Progenitor cell of endocrine pancreas (in vitro differentiated cells): ENCODE measurements at regions not wholly inside any gene's neighbourhood (a gene's known extent, or its start where the extent isn't known, plus 50 kb on each side); places are given as distances from the start of the nearest gene placed in this dataset.

Source experiments
- DNase-seq: peaks from one replicate; pipeline ENCODE4 v3.0.0; 2021; ENCODE audit warnings: low spot score; ENCODE audit not compliant: unreplicated experiment
- H3K27ac Mint-ChIP-seq: 2 replicates; pipeline ENCODE4 v1.8.0; 2021; ENCODE audit warnings: mild to moderate bottlenecking, moderate library complexity, mixed read lengths
- H3K27me3 Mint-ChIP-seq: 2 replicates; pipeline ENCODE4 v1.8.0; 2021; ENCODE audit warnings: mixed read lengths
- H3K36me3 Mint-ChIP-seq: 2 replicates; pipeline ENCODE4 v1.8.0; 2022; ENCODE audit warnings: mixed read lengths; ENCODE audit not compliant: insufficient read depth
- H3K4me1 Mint-ChIP-seq: 2 replicates; pipeline ENCODE4 v1.8.0; 2021; ENCODE audit warnings: low read depth, mixed read lengths
- H3K4me3 Mint-ChIP-seq: 2 replicates; pipeline ENCODE4 v1.8.0; 2021; ENCODE audit warnings: low read depth, mild to moderate bottlenecking, moderate library complexity, mixed read lengths
- H3K9me3 Mint-ChIP-seq: 2 replicates; pipeline ENCODE4 v1.8.0; 2021; ENCODE audit warnings: low read depth, mixed read lengths
- CTCF ChIP-seq: fragments of 200-600 bp; sonication (generic); IDR thresholded peaks from one replicate; pipeline ENCODE4 v1.5.0; 2021; ENCODE audit warnings: antibody characterized with exemption, mild to moderate bottlenecking; ENCODE audit not compliant: unreplicated experiment

- peaks cover 5% of the 10 kb centered on the region for H3K27me3 Mint-ChIP-seq
- H3K4me1 Mint-ChIP-seq: no peaks in the 10 kb centered on the region
- H3K27ac Mint-ChIP-seq: no peak overlapping the region
- H3K36me3 Mint-ChIP-seq: no peaks in the 10 kb centered on the region
- no peak for TF ChIP-seq CTCF
- H3K4me3 Mint-ChIP-seq: no peak overlapping the region
- peaks cover 5% of the 10 kb centered on the region for H3K9me3 Mint-ChIP-seq
- DNase-seq: no peak
Measured at GRCh38 chr18:72605376-72605775, 61.2 kb upstream of the CBLN2 start.

DNA sequence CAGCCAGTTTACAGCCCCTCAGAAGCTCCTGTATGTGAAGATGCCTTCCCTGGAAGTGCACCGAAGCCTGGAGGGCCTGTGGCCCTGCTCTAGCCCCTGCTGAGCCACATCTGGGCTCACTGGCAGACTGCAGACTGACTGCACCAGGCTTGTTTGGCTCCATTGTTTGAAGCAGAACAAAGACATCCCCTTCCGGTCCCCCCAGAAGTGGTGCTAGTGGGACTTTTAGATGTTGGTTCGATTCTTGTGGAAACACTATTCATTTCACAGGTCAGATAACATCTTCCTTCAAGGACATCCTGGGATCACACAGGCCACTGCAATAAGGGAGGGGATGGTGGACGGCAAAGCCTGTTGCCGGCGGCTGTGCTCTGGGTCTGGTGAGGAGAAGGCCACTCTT, 57.8 kb upstream of the CBLN2 start:
- Mint-ChIP-seq H3K4me1 (no peaks in the 10 kb centered on the region), H3K27ac (no peak overlapping the region)

DNA sequence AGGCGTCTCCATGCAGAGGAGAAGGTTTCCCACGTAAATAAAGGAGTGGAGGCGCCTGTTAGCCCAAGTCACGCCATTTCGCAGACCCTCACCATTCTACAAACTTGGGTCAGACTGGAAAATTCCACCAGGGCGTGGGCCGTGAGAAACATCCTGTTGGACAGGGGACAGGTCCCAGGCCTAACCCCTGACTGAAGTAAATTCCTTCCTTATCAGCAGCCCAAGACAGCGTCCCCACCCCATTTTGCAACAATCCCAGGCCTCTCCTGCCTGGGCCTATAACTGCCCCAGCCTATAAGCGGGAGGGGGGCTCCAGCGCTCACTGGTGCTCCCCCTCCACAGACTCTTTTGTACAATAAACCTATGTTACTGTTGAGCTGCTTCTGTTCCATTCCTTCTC, 57.3 kb upstream of the CBLN2 start:
- no peak overlapping the region for H3K27ac Mint-ChIP-seq
- no peaks in the 10 kb centered on the region for H3K4me1 Mint-ChIP-seq
- DNase-seq: no peak
- peaks cover 10% of the 10 kb centered on the region for H3K9me3 Mint-ChIP-seq
- no peaks in the 10 kb centered on the region for H3K36me3 Mint-ChIP-seq
- no peak for TF ChIP-seq CTCF
- H3K4me3 Mint-ChIP-seq: no peak overlapping the region
- no peaks in the 10 kb centered on the region for H3K27me3 Mint-ChIP-seq

More for the DNA sequence above, 57.8 kb upstream of the CBLN2 start:
- Mint-ChIP-seq H3K4me3 (no peak overlapping the region), H3K27me3 (no peaks in the 10 kb centered on the region), H3K36me3 (no peaks in the 10 kb centered on the region), H3K9me3 (peaks cover 10% of the 10 kb centered on the region)
- no peak for TF ChIP-seq CTCF
- no peak for DNase-seq
